Fibroblast of lung (primary cell): ENCODE measurements at regions not wholly inside any gene's neighbourhood (a gene's known extent, or its start where the extent isn't known, plus 50 kb on each side); places are given as distances from the start of the nearest gene placed in this dataset.

Experiments
- EZH2 ChIP-seq: IDR thresholded peaks from 2 replicates; pipeline ENCODE4 v1.5.1; 2012; ENCODE audit warnings: low read length, control low read depth, mild to moderate bottlenecking; ENCODE audit errors: missing control alignments
- TF ChIP-seq, protein P1 (sequence below), 2 donors: IDR thresholded peaks in 1 of 2; conservative IDR thresholded peaks in 1 of 2; 1 replicate in 1 of 2; 2 replicates in 1 of 2; pipeline ENCODE4 v1.5.1; 2011 to 2012; ENCODE audit warnings: low read length in 2 of 2, control low read depth in 1 of 2, inconsistent platforms in 1 of 2, low read depth in 1 of 2, mild to moderate bottlenecking in 1 of 2

DNA sequence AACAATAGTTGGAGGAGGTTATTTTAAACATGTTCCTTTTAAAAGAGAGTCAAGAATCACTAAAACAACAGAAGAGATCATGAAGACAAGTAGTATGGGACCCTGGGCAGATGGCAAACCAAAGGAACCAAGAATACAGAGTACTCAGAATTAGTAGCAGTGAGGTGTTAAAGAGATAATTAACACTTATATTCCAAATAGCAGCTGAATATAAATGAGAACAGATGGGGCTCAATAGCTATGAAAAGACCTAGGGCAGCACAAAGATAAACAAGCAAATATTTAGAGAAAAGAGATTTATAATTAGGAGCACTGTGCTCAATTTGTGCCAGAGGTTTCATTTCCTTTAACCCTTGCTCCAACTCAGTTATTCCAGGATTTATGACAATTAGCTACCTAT is 159.1 kb downstream of the FAM114A2 start:
- TF ChIP-seq, protein P1, sequence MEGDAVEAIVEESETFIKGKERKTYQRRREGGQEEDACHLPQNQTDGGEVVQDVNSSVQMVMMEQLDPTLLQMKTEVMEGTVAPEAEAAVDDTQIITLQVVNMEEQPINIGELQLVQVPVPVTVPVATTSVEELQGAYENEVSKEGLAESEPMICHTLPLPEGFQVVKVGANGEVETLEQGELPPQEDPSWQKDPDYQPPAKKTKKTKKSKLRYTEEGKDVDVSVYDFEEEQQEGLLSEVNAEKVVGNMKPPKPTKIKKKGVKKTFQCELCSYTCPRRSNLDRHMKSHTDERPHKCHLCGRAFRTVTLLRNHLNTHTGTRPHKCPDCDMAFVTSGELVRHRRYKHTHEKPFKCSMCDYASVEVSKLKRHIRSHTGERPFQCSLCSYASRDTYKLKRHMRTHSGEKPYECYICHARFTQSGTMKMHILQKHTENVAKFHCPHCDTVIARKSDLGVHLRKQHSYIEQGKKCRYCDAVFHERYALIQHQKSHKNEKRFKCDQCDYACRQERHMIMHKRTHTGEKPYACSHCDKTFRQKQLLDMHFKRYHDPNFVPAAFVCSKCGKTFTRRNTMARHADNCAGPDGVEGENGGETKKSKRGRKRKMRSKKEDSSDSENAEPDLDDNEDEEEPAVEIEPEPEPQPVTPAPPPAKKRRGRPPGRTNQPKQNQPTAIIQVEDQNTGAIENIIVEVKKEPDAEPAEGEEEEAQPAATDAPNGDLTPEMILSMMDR (conservative IDR thresholded peaks at IDR 0.05 in 1 of 2, IDR thresholded peaks at IDR 0.05 in 1 of 2; ENCODE audit: low read depth in 1 of 2, low read length in 2 of 2): no peak
- TF ChIP-seq EZH2: no peak
